ENCODE measurements at regions not wholly inside any gene's neighbourhood (a gene's known extent, or its start where the extent isn't known, plus 50 kb on each side); places are given as distances from the start of the nearest gene placed in this dataset.
"Not testable (repeated sequence)": the region's sequence is repeated elsewhere in the genome, so short reads cannot be mapped to it uniquely, and the experiment has no call there.

DNA sequence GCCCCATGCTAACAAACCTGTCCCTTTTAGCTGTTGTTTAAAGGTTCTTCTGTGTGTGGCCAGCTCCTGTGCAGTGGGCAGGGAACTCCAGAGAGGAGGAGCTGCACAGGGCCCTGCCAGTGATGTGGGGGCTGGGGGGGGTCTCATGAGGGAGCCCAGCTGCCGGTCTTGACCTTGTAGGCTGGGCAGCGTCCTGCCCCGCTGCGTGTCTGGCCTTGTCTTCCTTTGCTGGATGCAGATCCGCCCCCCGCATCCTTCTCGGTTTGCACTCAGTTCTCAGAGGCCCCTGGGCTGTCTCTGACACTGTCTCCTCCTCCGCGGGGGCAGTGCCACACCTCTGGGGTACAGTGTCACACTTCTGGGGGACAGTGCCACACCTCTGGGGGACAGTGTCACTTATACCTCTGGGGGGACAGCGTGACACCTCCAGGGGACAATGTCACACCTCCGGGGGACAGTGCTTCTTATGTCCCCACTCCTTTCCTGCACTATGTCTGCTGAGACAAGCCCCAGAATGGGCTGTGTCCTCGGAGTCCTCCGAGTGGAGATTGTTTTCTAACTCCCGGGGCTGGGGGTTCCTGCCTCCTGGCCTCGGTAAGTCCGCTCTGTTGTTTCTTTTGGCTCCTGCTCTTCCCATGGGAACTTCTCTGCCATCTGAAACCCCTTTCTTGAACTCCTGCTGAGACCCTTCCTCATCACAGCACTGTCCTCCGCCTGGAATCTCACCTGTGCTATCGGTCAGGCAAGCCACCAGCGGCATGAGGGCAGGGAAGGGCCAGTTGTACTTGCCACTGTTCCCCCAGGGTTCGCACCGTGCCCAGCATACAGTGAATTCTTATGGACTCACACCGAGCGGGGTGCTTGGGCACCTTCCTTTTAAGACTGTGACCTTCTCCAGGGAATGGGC is 788.3 kb downstream of the TBC1D22A start:
- no peak for DNase-seq (ENCODE audit: low spot score)

DNA sequence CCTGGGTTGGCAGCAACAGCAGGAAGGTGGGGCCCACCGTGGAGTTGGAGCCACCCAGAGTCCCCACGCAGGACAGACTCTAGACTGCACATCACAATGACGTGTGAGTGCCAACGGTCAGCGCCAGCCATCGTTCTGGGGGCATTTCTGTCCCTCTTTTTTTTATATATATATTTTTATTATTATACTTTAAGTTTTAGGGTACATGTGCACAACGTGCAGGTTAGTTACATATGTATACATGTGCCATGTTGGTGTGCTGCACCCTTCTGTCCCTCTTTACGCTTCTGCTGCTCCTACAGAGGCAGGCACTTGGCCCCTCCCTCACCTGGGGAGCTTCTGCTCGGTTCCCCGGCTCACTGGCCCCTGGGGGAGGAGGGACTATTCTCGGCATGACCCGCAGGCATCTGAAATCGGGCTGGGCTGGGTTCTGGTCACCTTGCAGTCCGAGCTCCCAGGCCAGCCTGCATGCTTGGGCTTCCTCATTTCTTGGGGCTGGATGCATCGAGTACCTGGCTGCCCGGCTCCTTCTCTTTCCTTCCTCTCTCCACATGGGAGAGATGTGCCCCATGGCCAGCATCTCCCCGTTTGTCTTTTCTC is 787.4 kb downstream of the TBC1D22A start:
- no peak for DNase-seq (ENCODE audit: low spot score)

DNA sequence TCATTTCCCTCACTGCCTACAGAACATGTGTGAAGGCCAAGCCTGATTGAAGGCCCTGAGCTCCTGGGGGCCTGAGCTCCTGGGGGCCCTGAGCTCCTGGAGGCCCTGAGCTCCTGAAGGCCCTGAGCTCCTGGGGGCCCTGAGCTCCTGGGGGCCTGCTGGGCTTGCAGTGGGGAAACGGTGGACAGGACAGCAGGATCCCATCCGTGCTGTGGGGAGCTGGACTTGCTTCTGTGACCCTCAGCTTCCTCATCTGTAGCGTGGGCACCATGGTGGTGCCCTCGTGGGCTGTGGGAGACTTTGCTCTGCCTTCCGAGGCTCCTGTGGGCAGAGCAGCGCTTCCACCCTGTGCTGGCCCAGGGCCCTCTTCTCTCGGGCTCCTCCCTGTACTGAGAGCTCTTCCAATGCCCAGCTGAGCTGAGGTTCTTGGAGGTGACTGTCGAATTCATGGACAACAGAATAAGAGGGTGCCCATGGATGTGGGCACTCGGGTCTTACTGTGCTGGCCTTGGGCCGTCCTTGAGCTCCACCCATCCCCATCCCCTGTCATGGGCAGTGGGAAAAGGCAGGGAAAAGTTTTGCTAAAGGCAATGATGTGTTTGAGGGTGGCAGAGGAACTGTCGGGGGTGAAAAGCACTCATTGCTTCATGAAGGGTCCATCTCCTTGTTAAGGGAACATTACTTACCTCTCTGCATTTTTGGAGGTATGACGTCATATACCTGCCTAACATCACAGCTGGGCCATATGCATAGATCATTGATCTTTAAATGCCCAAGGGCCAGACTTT is 786.7 kb downstream of the TBC1D22A start:
- no peak for DNase-seq (ENCODE audit: low spot score)

DNA sequence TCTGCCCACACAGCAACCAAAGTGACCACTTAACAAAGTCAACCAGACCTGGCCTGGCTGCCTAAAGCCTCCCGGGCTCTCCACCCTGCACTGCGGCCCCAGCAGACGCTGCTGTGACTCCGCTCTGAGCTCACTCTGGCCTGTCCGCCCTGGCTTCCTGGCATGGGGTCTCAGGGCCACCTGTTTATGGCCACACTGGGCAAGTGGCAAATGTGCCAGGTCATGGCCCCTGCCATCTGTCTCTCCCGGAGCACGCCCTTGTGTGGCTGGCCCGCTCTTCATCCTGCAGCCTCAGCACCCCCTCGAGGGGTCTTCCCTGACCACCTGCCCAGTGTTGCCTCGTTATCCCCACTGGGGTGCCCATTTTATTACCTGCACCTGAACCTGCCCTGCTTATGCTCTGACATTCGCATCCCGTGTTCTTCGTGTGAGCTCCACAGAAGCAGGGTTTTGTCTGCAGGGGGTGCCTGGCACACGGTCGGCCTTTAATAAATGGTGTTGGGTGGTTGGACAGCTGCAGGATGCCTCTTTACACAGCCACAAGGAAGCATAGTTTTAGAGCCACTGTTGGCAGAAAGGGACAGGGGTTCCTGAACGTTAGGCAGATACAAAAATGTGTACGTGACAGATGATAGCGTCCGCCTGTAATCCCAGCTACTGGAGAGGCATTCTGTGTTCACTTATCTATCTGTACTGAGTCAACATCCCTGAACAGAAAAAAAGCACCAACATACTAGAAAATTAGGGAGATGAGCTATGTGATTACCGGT is 785.6 kb downstream of the TBC1D22A start:
- DNase-seq (ENCODE audit: low spot score): no peak

DNA sequence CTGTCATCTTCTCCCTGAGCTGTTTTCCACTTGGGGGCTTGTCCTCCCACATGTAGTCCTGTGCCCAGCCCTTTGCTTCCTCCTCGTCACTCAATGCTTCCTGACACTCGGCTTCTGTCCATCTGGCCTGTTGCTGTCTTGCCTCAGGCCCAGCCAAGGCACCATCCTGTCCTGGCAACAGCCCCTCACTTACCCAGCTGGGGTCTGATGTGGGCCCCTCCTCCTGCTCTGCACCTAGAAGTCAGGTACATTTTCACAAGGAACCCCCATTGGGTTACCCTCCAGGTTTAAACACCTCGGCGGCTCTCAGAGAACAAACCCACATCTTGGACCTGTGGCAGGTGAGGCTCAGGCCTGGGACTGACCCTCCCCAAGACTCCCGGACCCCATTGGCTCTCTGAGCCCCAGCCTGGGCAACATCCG is 784.8 kb downstream of the TBC1D22A start:
- DNase-seq (ENCODE audit: low spot score): no peak

DNA sequence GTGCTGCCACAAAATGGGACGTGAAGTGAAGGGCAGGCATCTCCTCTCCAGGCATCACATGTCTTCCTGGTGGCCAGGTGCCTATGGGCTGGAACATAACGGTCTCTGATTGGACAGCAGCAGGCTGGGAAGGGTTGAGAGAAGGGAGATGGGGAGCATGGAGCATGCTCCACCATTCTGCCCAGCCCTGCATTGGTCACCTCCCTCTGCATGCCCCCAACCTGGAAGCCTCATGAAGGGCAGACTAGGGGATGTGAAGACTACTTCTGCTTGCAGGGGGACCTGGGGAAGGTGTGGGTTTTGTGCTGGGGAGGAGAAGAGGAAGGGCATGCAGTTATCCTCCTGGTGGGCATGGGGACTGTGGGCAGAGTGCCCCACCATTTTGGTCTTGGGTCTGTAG is 782.2 kb downstream of the TBC1D22A start:
- DNase-seq (ENCODE audit: low spot score): no peak

DNA sequence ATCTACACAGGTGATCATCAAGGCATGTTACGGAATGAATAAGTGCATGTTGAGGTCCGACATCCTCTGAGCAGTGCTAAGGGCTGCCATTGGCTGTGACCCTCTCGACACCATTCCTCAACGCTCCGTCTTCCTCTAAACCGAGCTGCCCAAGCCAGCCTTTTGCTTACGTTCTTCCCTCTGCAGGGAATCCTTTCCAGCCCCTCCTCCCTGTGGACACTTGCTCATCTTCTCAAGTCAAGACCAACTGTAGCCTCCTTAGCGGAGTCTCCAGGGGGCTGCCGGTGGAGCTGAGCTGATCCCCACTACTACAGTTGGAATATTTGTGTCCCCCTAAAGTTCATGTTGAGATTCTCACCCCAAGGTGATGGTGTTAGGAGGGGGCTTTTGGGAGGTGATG is 781.0 kb downstream of the TBC1D22A start:
- DNase-seq (ENCODE audit: low spot score): no peak

DNA sequence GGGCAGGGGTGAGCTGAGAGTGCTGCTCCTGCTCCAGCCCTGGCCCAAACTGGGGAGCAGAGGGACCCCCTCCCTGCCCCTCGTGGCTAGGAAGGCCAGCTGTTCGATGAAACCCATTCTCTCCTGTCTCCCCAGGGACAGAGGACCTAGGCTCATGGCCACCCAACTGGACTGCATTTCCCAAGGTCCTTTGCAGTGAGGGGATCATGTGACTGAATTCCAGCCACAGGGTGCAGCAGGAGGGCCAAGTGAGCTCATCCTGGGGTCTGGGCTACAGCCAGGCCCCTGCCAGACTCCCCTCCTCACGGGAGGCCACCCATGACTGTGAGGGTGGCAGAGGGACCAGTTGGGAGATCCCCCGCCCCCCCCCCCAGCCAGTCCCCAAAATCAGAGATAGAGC is 777.6 kb downstream of the TBC1D22A start:
- no peak for DNase-seq (ENCODE audit: low spot score)

DNA sequence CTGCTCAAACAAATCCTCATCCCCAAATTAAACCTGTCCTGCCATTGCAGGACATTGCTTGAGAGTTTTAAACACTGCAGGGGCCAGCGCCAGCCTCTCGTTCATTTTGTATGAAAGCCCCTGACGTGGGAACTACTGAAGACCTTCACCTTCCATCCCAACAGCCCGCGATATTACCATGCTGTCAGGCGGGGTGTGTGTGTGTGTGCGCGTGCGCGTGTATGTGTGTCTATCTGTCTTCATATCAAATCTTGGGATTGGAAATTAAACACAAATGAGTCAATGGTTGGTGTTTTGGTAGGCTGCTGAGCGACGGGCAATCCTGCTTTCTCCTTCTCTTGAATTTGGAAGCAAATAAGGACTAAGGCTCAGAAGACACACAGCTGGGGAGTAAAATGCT is 776.9 kb downstream of the TBC1D22A start:
- DNase-seq (ENCODE audit: low spot score): no peak

DNA sequence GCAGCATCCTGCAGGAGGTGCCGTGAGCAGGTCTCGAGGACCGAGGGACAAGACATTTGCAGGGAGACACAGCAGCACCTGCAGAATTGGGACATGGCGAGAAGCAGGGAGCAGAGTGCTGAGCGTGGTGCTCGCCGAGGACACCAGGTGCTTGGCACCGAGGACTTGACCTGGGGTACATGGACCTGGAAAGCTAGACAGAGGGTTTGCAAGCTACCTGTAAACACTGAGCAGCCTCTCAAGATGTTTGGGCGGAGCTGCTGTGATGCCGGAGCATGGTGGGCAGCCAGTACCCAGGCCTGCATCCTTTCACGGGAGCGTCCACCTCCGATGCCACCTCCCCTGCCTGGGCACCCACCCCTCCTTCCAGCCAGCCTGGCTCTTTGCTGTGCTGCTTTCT is 773.2 kb downstream of the TBC1D22A start:
- DNase-seq (ENCODE audit: low spot score): no peak

DNA sequence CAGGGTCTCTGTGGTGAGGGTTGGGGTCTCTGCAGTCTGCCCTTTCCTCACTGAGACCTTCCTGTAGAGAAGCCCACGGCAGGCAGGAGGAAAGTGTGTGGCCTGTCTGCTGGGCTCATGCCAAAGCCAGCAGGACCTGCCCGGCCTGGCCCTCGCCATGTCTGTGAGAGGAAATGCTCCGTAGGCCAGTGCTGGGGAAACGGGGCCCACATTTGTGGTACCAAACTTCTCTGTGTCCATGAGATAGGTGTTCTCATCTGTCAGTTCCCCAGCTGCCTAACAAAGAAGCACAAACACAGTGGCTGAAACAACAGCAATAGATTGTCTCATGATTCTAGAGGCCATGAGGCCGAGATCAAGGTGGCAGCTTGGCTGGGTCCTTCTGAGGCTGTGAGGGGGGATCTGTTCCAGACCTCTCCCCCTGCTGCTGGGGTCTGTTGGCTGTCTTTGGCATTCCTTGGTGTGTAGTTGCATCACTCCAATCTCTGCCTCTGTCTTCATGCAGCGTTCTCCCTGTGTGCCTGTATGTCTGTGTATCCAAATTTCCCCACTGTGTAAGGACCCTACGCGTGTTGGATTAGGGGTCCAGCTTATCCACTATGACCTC is 772.5 kb downstream of the TBC1D22A start:
- DNase-seq (ENCODE audit: low spot score): no peak

DNA sequence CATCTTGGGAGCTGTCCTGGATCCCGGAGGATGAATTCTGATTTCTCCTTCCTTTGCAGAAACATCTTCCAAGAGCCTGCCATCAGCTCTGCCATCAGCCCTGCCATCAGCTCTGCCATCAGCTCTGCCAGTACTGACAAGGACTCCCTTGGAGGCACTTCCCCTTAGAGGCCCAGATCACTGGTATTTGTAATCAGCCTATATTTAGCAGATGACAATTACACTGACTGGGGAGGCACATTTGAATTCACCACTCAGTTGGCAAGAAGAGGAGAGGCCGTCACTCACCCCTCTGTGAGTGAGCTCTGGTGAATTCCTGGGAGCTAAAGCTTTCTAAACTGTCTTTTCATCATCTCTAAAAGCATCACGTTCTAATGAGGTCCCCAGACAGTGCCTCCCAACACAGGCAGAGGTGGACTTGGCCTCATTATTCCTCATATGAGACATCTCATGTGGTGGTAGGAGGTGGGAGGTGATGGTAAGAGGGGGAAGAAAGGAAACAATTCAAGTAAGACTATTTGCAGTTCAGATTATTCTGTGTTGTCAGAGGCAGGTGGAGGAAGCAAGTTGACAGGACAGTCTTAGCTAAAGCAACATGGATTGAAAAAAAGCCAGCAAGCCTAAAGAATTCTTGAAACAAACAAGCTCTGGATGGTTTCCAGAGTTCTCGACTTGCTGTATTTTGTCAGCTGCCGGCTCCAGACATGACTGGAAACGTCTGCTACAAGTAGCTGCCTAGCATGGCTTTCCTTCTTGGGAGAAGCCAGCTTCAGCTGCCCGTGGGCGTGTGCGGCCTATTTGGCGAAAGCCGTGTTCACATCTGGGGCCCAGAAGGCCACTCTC is 771.7 kb downstream of the TBC1D22A start:
- no peak for DNase-seq (ENCODE audit: low spot score)

DNA sequence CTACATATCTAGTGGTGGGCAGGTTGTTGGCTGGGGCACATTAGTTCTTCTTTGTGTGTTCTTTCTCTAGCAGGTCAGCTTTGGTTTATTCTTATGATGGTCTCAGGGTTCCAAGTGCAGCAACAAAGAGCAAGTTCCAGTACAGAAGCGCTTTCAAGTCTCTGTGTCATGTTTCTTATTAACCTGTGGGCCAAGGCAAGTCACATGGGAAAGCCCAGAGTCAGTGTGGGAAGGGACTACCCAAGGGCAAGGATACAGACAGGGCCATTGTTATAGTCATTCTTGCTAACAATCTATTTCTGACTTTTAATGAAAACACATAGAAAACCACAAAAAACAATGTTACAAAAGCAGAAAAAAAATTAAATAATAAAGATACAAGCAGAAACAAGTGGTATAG is 754.6 kb downstream of the TBC1D22A start:
- no peak for DNase-seq (ENCODE audit: low spot score)

DNA sequence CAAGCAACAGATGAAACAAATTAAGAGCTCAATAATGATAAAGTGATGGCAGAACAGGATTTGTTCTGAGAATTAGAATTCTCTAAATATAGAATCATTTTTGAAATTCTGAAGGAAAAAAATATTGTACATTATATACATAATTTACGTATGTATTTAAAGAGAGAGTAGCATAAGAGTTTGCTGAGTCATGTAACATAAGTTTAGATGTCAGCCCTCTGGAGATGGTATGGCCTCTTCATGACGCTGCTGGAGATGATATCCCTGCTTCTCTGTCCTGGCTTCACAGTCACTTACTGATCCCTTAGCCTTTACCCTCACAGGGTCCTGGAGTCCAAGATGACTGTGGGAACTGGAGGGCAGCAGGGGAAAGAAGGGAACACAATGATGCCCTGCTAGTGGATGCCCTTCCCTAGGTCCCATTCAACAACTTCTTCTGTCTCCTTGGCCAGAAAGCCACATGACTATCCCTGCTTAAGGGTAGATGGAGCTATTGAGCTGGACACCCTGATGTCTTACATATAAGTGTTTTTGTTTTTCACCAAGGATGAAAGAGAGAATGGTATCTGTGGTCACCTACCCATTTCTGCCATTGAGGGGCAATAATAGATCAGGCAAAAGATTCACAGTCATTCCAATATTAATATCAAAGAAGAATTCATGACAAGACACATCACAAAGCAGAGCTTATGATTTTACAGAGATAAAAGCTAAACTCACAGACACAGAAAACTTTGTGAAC is 753.1 kb downstream of the TBC1D22A start:
- peak; percentile 8 for DNase-seq (ENCODE audit: low spot score)

DNA sequence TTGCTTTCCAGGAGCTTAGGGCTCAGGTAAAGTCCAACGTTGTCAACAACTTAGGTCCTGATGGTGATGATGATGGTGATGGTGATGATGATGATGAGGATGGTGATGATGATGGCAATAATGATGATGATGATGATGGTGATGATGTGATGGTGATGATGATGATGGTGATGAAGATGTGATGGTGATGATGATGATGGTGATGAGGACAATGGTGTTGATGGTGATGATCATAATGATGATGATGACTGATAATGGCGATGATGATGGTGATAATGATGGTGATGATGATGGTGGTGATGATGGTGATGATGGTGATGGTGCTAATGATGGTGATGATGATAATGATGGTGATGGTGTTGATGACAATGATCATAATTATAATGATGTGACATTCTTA is 750.2 kb downstream of the TBC1D22A start:
- DNase-seq (ENCODE audit: low spot score): no peak

DNA sequence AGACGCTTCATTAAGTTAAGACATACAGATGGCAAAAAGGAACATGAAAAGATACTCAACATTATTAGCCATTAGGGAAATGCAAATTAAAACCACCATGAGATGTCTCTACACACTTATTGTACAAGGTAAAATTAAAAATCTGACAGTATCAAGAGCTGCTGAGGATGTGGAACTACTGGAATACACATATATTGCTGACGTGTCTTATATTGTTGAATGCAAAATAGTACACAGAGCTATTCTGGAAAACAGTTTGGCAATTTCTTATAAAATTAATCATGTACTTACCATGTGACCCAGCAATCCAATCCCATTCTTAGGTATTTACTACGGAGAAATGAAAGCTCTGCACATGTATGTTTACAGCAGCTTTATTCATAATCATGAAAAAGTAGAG is 742.5 kb downstream of the TBC1D22A start:
- no peak for DNase-seq (ENCODE audit: low spot score)

DNA sequence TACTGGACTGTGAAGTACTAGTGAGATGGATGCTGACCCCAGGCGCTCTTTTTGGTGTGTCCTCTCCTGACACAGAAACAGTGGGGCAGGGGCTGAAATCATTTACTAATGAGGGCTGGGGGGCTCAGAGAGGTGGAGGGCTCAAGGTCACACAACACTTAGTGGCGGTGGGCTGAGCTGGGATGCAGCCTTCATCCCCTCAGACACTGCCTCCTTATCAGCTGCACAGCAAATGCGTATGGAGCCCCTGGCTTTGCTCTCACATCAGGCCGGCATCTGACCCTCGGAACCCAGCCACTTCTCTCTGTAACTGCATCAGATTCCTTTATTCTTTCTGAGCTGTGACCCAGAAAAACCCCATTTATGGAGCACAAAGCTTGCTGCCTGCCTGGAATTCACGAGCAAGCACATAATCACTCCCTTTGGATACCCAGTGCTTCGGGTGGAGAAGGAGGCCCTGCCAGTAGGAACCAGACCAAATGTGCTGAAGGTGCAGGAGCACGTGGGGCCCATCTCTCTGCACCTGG is 736.6 kb downstream of the TBC1D22A start:
- no peak for DNase-seq (ENCODE audit: low spot score)

DNA sequence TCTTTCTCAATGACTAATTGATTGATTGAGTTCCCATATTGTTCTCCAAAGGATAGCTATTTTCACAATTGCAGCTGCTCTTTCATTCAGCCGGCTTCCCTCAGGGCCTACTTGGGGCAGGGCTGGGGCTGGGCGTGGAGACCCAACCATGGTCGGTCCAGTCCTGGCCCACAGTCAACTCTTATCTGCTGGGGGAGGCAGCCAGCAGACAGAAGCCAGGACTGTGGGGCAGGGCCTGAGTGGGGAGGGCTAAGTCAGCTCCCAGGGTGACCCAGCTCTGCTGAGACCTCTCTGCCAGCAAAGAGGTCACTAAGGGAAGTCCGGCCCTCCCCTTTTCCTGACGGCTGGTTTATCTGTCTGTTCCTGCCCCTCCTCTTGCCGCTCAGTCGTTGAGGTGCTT is 735.2 kb downstream of the TBC1D22A start:
- DNase-seq (ENCODE audit: low spot score): no peak

DNA sequence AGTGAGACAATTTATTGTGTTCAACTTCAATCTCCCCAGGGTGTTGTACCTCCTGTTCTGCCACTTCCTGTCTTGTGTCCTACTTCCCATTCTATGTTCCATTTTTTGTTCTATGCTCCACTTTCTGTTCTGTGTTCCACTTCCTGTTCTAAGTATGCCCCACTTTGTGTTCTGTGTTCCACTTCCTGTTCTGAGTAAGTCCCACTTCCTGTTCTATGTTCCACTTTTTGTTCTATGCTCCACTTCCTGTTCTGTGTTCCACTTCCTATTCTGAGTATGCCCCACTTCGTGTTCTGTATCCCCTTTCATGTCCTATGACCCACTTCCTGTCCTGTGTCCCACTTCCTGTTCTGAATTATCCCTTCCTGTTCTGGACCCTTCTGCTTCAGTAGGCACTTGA is 732.7 kb downstream of the TBC1D22A start:
- no peak for DNase-seq (ENCODE audit: low spot score)

DNA sequence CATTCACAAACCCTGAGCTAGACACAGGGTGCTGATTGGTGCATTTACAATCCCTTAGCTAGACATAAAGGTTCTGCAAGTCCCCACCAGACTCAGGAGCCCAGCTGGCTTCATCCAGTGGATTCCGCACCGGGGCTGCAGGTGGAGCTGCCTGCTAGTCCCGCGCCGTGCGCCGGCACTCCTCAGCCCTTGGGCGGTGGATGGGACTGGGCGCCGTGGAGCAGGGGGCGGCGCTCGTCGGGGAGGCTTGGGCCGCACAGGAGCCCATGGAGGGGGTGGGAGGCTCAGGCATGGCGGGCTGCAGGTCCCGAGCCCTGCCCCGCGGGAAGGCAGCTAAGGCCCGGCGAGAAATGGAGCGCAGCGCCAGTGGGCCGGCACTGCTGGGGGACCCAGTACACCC is 725.7 kb downstream of the TBC1D22A start:
- not testable (repeated sequence) for DNase-seq (ENCODE audit: low spot score)
